GM13976 (cell line): ENCODE measurements at regions not wholly inside any gene's neighbourhood (a gene's known extent, or its start where the extent isn't known, plus 50 kb on each side); places are given as distances from the start of the nearest gene placed in this dataset.
"Not testable (repeated sequence)": the region's sequence is repeated elsewhere in the genome, so short reads cannot be mapped to it uniquely, and the experiment has no call there.

Experiments used
- DNase-seq: peaks from one replicate; pipeline ENCODE4 v3.0.0; 2012; ENCODE audit warnings: low spot score
- in situ Hi-C: fragments of 300-500 bp; cut with MboI; formaldehyde crosslinking; loops from one replicate; pipeline ENCODE4 v1.12.0; 2022; ENCODE audit warnings: low sequenced_read_pairs, mixed read lengths, inconsistent platforms; ENCODE audit not compliant: unreplicated experiment
- TF ChIP-seq, protein P1 (sequence below): IDR thresholded peaks from 2 replicates; pipeline ENCODE4 v1.5.1; 2012; ENCODE audit warnings: borderline replicate concordance, mild to moderate bottlenecking; ENCODE audit not compliant: insufficient read depth; ENCODE audit errors: extremely low read depth, missing control alignments, control extremely low read depth

DNA sequence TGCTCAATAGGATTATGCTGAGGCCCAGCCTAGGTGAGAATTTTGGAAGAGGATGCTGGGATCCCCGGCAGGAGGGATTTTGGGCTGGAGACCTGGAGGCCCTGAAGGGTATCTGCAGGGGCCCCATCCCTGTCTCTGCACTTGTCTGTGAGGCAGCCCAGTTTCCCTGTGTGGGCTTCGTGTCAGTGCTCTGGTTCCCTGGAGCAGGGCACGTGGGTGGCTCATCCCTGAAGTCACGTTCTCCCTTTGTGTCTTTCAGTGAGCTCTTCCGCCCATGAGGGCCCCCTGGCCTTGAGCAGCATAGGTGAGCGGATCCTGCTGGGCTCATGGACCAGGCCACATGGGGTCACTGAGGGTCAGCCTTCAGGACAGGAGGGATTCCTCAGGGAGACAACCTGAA lies 217.9 kb downstream of the SNRPN start:
- TF ChIP-seq, protein P1, sequence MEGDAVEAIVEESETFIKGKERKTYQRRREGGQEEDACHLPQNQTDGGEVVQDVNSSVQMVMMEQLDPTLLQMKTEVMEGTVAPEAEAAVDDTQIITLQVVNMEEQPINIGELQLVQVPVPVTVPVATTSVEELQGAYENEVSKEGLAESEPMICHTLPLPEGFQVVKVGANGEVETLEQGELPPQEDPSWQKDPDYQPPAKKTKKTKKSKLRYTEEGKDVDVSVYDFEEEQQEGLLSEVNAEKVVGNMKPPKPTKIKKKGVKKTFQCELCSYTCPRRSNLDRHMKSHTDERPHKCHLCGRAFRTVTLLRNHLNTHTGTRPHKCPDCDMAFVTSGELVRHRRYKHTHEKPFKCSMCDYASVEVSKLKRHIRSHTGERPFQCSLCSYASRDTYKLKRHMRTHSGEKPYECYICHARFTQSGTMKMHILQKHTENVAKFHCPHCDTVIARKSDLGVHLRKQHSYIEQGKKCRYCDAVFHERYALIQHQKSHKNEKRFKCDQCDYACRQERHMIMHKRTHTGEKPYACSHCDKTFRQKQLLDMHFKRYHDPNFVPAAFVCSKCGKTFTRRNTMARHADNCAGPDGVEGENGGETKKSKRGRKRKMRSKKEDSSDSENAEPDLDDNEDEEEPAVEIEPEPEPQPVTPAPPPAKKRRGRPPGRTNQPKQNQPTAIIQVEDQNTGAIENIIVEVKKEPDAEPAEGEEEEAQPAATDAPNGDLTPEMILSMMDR = no peak
- in situ Hi-C loops = no loop called here
- DNase-seq = peak; percentile 3

DNA sequence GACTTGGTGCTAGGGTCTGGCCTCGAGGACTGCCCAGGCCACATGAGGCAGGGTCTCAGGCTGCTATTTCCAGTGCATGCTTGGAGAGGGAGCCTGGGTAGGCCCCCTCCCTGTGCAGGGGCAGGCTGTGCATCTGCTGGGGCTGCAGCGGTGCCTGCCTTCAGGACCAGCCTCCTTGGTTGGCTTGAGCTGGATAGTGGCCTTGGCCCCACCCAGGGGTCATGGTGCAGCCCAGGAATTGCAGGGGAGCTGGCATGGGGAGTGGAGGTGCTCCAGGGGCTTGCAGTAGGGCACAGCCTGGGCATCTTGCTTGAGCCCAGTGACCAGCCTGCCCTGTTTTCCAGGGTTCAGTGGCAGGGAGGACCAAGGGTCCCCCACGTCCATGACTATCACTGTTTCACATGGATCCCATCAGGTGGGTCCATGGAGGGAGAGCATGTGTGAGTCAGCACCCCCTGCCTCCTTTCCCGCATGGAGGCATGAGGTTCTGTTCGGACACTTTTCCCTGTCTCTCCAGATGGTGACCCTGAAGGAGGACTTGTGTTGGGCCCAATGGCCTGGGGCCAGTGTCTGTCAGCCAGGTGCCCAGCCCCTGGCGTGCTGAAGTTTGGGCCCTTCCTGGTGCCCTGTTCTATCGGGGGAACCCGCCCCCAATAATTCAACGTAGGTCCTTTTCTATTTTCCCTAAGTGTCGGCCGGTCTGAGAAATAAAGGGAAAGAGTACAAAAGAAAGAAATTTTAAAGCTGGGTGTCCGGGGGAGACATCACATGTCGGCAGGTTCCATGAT lies 218.6 kb downstream of the SNRPN start:
- TF ChIP-seq, protein P1 = no peak
- peak; percentile 5 for DNase-seq
- in situ Hi-C loops = no loop called here

DNA sequence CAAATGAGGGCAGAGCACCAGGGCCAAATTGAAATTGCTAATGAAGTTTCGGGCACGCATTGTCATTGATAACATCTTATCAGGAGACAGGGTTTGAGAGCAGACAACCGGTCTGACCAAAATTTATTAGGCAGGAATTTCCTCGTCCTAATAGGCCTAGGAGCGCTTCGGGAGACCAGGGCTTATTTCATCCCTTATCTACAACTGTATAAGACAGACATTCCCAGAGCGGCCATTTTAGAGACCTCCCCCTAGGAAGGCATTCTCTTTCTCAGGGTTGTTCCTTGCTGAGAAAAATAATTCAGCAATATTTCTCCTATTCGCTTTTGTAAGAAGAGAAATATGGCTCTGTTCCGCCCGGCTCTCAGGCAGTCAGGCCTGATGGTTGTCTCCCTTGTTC lies 219.4 kb downstream of the SNRPN start:
- in situ Hi-C loops, DNase-seq: not testable (repeated sequence)

DNA sequence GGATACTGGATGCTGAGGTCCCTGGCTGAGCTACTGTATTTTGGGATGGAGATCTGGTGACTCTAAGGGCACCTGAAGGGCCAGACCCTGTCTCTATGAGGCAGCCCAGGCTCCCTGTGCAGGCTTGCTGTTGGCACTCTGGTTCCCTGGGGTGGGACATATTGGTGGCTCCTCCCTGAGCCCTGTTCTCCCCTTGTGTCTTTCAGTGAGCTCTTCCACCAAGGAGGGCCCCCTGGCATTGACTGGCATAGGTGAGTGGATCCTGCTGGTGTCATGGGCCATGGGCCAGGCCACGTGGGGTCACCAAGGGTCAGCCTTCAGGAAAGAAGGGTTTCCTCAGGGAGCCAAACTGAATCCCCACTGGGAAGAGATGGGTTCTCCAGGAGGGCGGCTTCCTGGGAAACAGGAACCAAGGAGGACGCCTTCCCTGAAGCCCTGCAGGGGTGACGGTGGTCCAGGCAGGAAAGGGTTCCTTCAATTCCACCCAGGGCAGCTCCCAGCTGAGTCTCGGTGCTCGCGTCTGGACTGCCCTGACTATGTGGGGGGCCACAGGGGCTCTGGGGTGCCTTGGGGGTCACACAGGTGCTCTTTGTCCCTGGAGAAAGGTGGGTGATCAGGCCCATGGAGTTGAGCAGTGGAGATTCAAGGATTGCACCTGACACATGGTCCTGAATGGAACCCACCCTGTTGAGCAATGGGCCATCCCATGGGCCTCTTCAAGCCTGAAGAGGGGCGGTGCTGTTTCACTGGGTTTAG lies 220.4 kb downstream of the SNRPN start:
- in situ Hi-C loops = no loop called here
- TF ChIP-seq, protein P1 = no peak
- peak; percentile 13 for DNase-seq

DNA sequence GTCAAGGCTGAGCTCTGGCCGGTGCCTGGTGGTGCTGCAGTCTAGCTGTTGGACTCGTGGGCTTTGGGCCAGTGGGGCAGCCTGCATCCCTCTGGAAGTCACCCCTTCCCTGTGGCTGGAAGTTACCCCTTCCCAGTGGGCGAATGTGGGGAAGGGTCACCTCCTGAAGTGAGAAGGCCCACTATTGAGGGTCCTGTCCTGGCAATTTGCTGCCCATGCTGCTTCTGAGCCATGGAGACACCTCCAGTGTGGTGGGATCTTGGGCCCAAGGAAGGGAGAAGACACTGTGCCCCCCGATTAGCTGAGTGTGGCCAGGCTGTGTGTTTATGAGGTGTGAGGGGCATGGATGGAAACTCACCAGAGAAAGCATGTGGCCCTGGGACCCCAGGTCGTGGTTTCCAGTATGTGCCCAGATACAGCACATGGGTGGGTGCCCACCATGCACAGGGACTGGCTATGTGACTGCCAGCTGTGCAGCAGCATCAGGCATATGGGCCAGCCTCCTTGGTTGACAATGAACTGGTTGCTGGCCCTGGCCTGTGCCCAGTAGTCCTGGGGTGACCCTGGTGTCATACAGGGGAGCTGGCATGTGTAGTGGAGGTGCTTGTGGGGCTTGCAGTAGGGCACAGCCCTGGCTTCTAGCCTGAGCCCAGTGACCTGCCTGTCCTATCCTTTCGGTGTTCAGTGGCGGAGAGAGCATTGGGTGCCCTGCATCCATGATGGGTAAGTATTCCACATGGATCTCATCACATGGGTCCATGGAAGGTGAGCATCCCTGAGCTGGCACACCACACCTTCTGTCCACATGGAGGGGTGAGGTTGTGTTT lies 221.2 kb downstream of the SNRPN start:
- in situ Hi-C loops = no loop called here
- DNase-seq = peak; percentile 9
- TF ChIP-seq, protein P1 = no peak

DNA sequence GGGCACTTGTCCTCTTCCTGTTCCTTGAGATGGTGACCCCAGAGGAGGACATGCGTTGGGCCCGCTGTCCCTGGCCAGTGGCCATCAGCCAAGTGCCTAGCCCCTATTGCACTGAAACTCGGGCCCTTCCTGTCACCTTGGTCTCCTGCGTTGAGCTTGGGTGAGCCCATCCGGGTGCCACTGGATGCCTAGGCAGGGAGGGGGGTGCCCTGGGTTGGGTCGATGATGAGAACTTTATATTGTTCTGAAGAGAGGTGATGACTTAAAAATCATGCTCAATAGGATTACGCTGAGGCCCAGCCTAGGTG lies 221.8 kb downstream of the SNRPN start:
- in situ Hi-C loops = no loop called here
- DNase-seq = peak; percentile 23
- TF ChIP-seq, protein P1 = no peak
